Left hindlimb (tissue), 1 donor: ENCODE measurements at regions not wholly inside any gene's neighbourhood (a gene's known extent, or its start where the extent isn't known, plus 50 kb on each side); places are given as distances from the start of the nearest gene placed in this dataset.

Experiments used
- DNase-seq: peaks from one replicate; pipeline ENCODE4 v3.0.0-alpha.2; 2018

DNA sequence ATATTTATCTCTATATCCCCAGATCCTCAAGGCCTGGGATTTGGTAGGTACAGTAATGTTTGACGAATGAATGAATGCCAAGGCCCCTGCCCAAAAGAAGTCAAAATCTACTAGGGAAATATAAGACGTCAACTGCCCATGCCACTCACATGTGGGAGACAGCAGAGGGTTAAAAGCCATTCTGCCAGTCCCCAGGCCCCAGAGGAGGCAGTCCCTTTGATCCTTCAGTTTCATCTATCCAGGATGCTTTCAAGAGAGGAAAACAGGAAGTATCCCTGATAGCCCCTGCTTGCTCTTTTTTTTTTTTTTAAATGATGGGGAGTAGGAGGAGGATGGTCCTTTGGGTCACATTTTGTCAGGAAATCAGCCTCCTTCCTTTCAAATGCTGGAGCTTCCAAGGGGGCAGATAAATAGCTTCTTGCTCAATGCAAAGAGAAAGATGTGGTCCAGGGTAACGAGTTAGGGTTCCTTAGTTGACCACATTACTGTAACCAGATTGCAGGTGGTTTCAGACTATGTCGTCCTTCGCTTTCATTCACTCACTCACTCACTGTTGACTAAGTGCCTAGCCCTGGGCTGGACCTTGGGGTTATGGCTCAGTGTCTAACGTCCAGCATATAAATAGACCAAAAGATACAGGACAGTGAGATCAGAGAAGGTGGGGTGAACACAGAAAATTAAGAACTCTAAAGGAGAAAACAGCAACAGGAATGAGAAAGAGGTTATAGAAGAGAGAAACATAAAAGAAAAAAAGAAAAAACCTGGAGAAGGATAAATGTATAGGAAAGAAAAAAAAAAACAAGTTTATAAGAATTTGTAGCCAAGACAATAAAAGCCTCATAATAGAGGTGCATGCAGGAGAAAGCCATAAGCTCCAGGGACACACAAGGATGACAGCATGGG is 64.6 kb upstream of the PIM1 start:
- DNase-seq = no peak

DNA sequence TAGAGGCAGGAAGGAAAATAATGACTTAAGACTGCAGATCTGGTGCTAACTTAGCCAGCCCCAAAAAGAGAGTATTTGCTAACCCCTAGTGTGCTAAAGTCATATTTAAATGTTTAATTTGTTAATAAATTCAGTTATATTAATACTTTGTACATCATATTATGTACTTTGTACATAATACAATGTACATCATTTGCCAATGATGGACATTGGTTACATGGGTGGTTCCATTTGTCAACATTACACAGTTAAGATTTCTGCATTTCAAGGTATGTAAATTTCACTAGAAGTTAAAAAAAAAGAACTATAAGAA is 63.9 kb upstream of the PIM1 start:
- no peak for DNase-seq

DNA sequence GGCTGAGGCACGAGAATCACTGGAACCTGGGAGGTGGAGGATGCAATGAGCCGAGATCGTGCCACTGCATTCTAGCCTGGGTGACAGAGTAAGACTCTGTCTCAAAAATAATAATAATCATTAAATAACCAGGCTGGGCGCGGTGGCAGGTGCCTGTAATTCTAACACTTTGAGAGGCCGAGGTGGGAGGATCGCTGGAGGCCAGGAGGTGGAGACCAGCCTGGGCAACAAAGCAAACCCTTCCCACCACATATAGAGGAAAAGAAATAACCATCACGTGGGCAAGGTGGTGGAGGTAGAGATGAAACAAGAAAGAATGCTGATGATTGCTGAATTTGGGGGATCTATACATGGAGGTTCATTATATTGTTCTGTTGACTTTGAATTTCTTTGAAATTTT is 63.4 kb upstream of the PIM1 start:
- DNase-seq = no peak

DNA sequence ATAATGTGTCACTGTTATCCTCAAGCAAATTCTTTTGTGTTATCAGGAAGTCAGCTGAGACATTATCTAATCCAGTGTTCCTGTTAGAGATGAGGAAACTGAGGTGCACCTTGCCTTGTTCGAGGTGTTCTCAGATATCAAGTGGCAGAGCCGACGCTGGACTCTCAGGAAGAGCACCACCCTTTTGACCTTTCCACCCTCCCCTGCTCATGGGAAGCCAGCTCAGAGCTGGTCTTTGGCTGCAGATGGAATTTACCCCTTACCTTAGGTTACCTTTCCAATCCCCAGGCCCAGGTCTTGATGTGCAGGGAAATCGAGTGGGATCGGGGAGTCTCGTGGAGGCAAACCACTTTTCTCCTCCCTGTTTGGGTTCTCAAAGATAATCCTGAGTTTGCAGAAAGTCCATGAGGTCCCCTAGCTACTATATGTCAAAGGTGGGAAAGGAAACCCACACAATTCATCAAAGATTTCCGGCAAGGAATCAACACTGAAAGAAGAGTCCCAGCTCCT is 62.9 kb upstream of the PIM1 start:
- no peak for DNase-seq

DNA sequence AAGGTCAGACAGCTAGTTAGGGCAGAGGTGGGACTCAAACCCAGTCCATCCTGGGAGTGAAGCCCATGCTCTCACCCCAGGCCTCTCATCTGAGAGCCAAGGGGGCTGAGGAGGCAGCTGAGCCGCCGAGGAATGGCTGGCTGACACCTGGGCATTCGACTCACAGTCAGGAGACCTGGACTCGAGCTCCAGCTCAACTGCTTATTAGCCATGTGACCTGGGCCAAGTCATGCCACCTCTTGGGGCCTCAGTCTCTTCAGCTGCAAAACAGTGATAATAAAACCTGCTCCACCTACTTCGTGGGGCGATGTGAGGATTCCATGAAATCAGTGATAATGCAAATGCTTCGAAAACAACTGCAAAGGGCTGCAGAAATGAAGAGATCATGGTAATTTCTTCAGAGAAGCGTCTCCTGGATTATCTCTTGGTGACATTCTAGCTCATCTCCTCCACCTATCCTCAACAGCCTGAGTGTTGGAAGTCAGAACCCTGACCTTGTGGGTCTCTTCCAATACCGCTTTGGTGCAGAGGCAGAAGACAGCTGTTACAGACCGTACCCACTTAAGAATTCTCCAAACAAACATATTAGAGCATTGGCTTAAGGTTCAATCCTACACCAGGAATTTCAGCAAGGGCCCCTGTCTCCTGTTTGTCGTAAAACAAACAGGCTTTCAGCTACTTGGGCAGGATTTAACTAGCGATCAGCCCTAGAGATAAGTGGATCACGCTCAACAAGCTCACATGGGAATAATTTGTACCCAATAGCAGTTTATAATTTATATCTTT is 60.0 kb upstream of the PIM1 start:
- no peak for DNase-seq

DNA sequence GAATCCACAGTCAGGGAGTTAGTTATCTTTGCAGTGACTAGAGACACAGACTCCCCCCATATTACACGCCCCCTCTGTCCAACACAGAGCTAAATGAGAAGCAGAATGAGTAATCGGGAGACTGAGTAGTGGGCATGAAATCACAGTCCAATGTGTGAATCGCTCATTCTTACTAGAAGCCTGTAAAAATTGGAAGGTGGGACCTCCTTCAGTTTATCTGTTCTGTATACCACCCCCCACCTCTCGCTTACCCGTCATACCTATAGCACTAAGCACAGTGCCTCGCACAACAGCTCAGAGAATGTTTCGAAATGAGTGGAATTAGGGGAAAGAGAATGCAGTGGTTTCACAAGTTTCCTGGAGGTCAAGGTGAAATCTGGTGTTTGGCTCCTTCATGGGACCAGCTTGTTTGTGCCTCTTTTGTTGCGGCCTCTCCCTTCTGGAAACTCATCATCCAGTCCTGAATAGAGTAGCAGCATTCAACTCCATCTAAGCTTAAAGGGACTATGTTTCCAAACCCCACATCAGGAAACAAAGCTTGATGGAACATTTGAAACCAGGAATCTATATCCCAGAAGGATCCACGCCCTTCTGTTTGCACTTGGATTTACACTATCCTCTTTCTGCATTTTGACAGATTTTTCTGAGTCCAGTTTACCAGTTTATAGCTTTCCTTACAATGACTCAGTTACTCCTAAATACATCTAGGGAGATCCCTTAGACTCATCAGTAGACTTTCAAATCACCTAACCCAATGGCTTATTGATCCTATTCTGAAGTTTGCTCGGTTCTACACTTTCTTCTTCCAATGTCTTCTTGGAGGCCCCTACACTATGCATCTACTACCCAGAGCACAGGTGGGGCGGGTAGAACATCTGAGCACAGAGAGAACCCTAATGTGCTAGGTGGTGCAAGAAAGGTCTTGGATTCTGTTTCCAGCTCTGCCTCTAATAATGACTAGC is 59.2 kb upstream of the PIM1 start:
- DNase-seq = no peak

DNA sequence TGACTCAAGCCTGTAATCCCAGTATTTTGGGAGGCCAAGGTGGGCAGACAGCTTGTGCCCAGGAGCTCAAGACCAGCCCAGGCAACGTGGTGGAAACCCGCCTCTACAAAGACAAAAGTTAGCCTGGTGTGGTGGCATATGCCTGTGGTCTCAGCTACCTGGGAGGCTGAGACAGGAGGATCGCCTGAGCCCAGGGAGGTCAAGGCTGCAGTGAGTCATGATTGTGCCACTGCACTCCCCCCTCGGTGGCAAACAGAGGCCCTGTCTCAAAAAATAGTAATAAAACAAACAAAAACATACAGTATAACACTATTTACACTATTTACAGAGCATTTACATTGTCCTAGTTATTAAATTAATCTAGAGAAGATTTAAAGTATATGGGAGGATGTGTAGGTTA is 56.0 kb upstream of the PIM1 start:
- no peak for DNase-seq

DNA sequence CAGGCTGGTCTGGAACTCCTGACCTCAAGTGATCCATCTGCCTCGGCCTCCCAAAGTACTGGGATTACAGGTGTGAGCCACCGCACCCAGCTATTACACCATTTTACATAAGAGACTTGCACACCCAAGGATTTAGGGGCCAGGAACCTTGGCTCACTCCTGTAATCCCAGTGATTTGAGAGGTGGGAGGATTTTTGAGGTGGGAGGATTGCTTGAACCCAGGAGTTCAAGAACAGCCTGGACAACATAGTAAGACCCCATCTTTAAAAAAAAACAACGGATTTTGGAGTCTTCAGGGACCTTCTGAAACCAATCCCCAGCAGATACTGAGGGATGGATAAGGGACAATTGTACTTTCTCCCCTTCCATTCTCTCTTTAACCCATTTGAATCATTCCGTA is 55.3 kb upstream of the PIM1 start:
- DNase-seq = no peak

DNA sequence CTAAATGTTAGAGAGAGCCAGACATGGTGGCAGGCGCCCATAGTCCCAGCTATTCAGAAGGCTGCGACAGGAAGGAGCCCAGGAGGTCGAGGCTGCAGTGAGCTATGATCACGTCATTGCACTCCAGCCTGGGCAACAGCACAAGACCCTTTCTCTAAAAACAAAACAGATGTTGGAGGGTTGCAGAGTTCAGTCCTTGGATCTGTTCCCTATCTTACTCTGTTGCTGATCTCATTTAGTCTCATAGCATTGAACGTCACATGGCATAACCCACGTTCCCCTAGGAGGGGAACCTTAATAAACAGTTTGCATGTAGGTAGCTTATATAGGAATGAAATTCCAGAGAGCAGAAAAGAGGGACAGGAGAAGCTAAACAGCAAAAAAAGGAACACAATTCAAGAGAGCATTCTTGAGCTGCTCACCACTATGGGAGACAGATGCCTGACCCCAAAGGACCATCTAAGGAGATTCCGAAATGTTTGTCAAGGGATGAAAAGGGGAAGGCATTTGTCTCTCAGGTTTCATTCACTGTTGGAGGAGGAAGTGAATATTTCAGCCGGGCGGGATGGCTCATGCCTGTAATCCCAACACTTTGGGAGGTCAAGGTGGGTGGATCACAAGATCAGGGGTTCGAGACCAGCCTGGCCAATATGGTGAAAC is 54.6 kb upstream of the PIM1 start:
- no peak for DNase-seq

DNA sequence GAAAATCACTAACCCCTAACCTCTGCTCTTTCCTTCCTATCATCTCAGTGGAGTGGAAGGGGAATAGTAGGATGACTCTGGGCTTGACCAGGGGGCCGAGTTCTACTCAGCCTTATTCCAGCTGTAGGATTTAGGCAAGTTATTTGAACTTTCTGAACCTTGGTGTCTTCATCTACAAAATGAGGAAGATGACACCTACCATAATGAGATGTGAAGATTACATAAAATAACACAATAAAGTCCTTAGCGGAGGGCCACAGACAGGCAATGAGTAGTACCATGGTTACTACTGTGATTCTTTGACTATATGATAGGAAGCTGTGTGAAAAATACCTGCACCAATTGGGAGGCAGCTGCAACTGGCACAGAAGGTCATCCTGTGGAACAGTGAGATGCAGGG is 53.6 kb upstream of the PIM1 start:
- no peak for DNase-seq

DNA sequence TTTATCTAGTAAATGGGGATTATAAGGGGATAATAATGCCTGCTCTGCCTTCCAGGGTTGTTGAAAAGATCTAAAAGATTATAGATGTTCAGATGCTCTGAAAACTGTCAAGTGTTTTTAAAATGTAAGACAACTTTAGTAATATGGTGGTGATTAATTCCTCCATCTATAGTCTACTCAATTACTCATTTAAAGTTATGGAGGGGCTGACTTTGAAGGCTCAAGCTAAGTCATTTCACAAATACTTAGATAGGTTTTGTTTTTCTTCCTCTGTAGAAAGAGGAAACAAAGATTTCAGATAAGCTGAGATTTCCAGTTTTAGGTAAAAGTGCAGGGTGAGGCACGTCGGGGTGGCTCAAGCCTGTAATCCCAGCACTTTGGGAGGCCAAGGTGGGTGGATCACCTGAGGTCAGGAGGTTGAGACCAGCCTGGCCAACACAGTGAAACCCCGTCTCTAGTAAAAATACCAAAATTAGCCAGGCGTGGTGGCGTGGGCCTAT is 50.5 kb upstream of the PIM1 start:
- DNase-seq = no peak
